Activated CD4-positive, alpha-beta T cell treated with anti-CD3 and anti-CD28 coated beads, Interleukin-2, amount 10 ng/mL, durations not matched to agents 7 days and 5 days (primary cell): ENCODE measurements at regions not wholly inside any gene's neighbourhood (a gene's known extent, or its start where the extent isn't known, plus 50 kb on each side); places are given as distances from the start of the nearest gene placed in this dataset.
"Not testable (repeated sequence)": the region's sequence is repeated elsewhere in the genome, so short reads cannot be mapped to it uniquely, and the experiment has no call there.

Experiments used
- CTCF ChIA-PET: fragments of 350-600 bp; sonication (Branson Sonifier 250); formaldehyde crosslinking; loops from one replicate; lab custom pipeline; 2021; ENCODE audit warnings: antibody characterized with exemption; lab: Charles Lee
- POLR2A ChIA-PET: fragments of 350-600 bp; sonication (Branson Sonifier 250); formaldehyde crosslinking; loops from one replicate; lab custom pipeline; 2021; ENCODE audit warnings: antibody characterized with exemption; lab: Charles Lee
- DNase-seq: peaks from one replicate; pipeline ENCODE4 v3.0.0-alpha.2; 2020
- H3K27ac Mint-ChIP-seq: one replicate; pipeline ENCODE4 v1.8.0; 2021; ENCODE audit warnings: mild to moderate bottlenecking, moderate library complexity, mixed read lengths
- H3K27me3 Mint-ChIP-seq: one replicate; pipeline ENCODE4 v1.8.0; 2021; ENCODE audit warnings: mixed read lengths
- H3K36me3 Mint-ChIP-seq: one replicate; pipeline ENCODE4 v1.8.0; 2021; ENCODE audit warnings: low read depth, mixed read lengths
- H3K4me1 Mint-ChIP-seq: one replicate; pipeline ENCODE4 v1.8.0; 2021; ENCODE audit warnings: mixed read lengths
- H3K4me3 Mint-ChIP-seq: one replicate; pipeline ENCODE4 v1.8.0; 2021; ENCODE audit warnings: mild to moderate bottlenecking, moderate library complexity, mixed read lengths
- H3K9me3 Mint-ChIP-seq: one replicate; pipeline ENCODE4 v1.8.0; 2021; ENCODE audit warnings: mixed read lengths

GRCh38 chr22:10747227-10747626 lies 4780.8 kb upstream of the OR11H1 start:
- POLR2A ChIA-PET, H3K4me3 Mint-ChIP-seq, H3K27ac Mint-ChIP-seq, H3K4me1 Mint-ChIP-seq, CTCF ChIA-PET, DNase-seq, H3K27me3 Mint-ChIP-seq, H3K36me3 Mint-ChIP-seq: not testable (repeated sequence)
- peaks cover 44% of the 10 kb centered on the region for H3K9me3 Mint-ChIP-seq

GRCh38 chr22:10748751-10749150 lies 4779.2 kb upstream of the OR11H1 start:
- H3K36me3 Mint-ChIP-seq, H3K4me3 Mint-ChIP-seq, DNase-seq, H3K27ac Mint-ChIP-seq, CTCF ChIA-PET, H3K4me1 Mint-ChIP-seq, H3K27me3 Mint-ChIP-seq, POLR2A ChIA-PET: not testable (repeated sequence)
- H3K9me3 Mint-ChIP-seq = peaks cover 42% of the 10 kb centered on the region

GRCh38 chr22:10749423-10749822 lies 4778.6 kb upstream of the OR11H1 start:
- POLR2A ChIA-PET, H3K27ac Mint-ChIP-seq, DNase-seq, H3K4me3 Mint-ChIP-seq, H3K36me3 Mint-ChIP-seq, H3K27me3 Mint-ChIP-seq, CTCF ChIA-PET, H3K4me1 Mint-ChIP-seq: not testable (repeated sequence)
- peaks cover 42% of the 10 kb centered on the region for H3K9me3 Mint-ChIP-seq

- H3K9me3 Mint-ChIP-seq = peaks cover 42% of the 10 kb centered on the region
- H3K4me1 Mint-ChIP-seq, H3K36me3 Mint-ChIP-seq, H3K4me3 Mint-ChIP-seq, DNase-seq, CTCF ChIA-PET, H3K27me3 Mint-ChIP-seq, POLR2A ChIA-PET, H3K27ac Mint-ChIP-seq: not testable (repeated sequence)
These were observed 4774.4 kb upstream of the OR11H1 start for GRCh38 chr22:10753566-10753965.

- H3K4me1 Mint-ChIP-seq, POLR2A ChIA-PET, H3K36me3 Mint-ChIP-seq, H3K4me3 Mint-ChIP-seq, CTCF ChIA-PET, DNase-seq, H3K27ac Mint-ChIP-seq, H3K27me3 Mint-ChIP-seq: not testable (repeated sequence)
- H3K9me3 Mint-ChIP-seq = peaks cover 37% of the 10 kb centered on the region
These were observed 4772.6 kb upstream of the OR11H1 start for GRCh38 chr22:10755350-10755749.

- H3K4me1 Mint-ChIP-seq, POLR2A ChIA-PET, H3K4me3 Mint-ChIP-seq, H3K27ac Mint-ChIP-seq, CTCF ChIA-PET, H3K36me3 Mint-ChIP-seq, H3K27me3 Mint-ChIP-seq, DNase-seq: not testable (repeated sequence)
- peaks cover 36% of the 10 kb centered on the region for H3K9me3 Mint-ChIP-seq
These were observed 4767.6 kb upstream of the OR11H1 start for GRCh38 chr22:10760418-10760817.

GRCh38 chr22:10766320-10766719 lies 4761.7 kb upstream of the OR11H1 start:
- H3K36me3 Mint-ChIP-seq, H3K27ac Mint-ChIP-seq, CTCF ChIA-PET, H3K27me3 Mint-ChIP-seq, H3K4me3 Mint-ChIP-seq, DNase-seq, H3K4me1 Mint-ChIP-seq, POLR2A ChIA-PET: not testable (repeated sequence)
- peaks cover 44% of the 10 kb centered on the region for H3K9me3 Mint-ChIP-seq

- H3K4me3 Mint-ChIP-seq, CTCF ChIA-PET, H3K36me3 Mint-ChIP-seq, H3K4me1 Mint-ChIP-seq, POLR2A ChIA-PET, DNase-seq, H3K27ac Mint-ChIP-seq, H3K27me3 Mint-ChIP-seq: not testable (repeated sequence)
- peaks cover 46% of the 10 kb centered on the region for H3K9me3 Mint-ChIP-seq
These were observed 4759.1 kb upstream of the OR11H1 start for GRCh38 chr22:10768875-10769274.

- DNase-seq, H3K27ac Mint-ChIP-seq, CTCF ChIA-PET, H3K27me3 Mint-ChIP-seq, H3K36me3 Mint-ChIP-seq, H3K4me1 Mint-ChIP-seq, POLR2A ChIA-PET, H3K4me3 Mint-ChIP-seq: not testable (repeated sequence)
- H3K9me3 Mint-ChIP-seq = peaks cover 53% of the 10 kb centered on the region
These were observed 4756.2 kb upstream of the OR11H1 start for GRCh38 chr22:10771744-10772143.

- DNase-seq, H3K27me3 Mint-ChIP-seq, H3K27ac Mint-ChIP-seq, POLR2A ChIA-PET, H3K4me3 Mint-ChIP-seq, CTCF ChIA-PET, H3K36me3 Mint-ChIP-seq, H3K4me1 Mint-ChIP-seq: not testable (repeated sequence)
- peaks cover 50% of the 10 kb centered on the region for H3K9me3 Mint-ChIP-seq
These were observed 4754.7 kb upstream of the OR11H1 start for GRCh38 chr22:10773341-10773740.

- H3K4me1 Mint-ChIP-seq, CTCF ChIA-PET: not testable (repeated sequence)
These were observed 4752.2 kb upstream of the OR11H1 start for GRCh38 chr22:10775601-10776357.

GRCh38 chr22:10776358-10776729 lies 4751.6 kb upstream of the OR11H1 start:
- H3K4me1 Mint-ChIP-seq, H3K27me3 Mint-ChIP-seq, CTCF ChIA-PET, H3K27ac Mint-ChIP-seq, H3K36me3 Mint-ChIP-seq, H3K4me3 Mint-ChIP-seq, DNase-seq, POLR2A ChIA-PET: not testable (repeated sequence)
- H3K9me3 Mint-ChIP-seq = peaks cover 59% of the 10 kb centered on the region

More at GRCh38 chr22:10775601-10776357, 4752.2 kb upstream of the OR11H1 start:
- H3K4me3 Mint-ChIP-seq, POLR2A ChIA-PET, H3K27me3 Mint-ChIP-seq, H3K36me3 Mint-ChIP-seq, H3K27ac Mint-ChIP-seq, DNase-seq: not testable (repeated sequence)
- peaks cover 58% of the 10 kb centered on the region for H3K9me3 Mint-ChIP-seq

GRCh38 chr22:10777733-10778132 lies 4750.3 kb upstream of the OR11H1 start:
- peaks cover 59% of the 10 kb centered on the region for H3K9me3 Mint-ChIP-seq
- H3K27ac Mint-ChIP-seq = not testable (repeated sequence)

GRCh38 chr22:10778296-10778814 lies 4749.6 kb upstream of the OR11H1 start:
- Mint-ChIP-seq H3K27me3 (no peaks in the 10 kb centered on the region), H3K4me3 (no peak overlapping the region), H3K9me3 (peaks cover 57% of the 10 kb centered on the region), H3K27ac (no peak overlapping the region), H3K36me3 (no peaks in the 10 kb centered on the region), H3K4me1 (no peaks in the 10 kb centered on the region)
- ChIA-PET POLR2A (no interaction called here), CTCF (no interaction called here)
- no peak for DNase-seq

More at GRCh38 chr22:10777733-10778132, 4750.3 kb upstream of the OR11H1 start:
- H3K36me3 Mint-ChIP-seq, H3K27me3 Mint-ChIP-seq, DNase-seq, POLR2A ChIA-PET, H3K4me1 Mint-ChIP-seq, CTCF ChIA-PET, H3K4me3 Mint-ChIP-seq: not testable (repeated sequence)
